AG10803 (cell line): ENCODE measurements at regions not wholly inside any gene's neighbourhood (a gene's known extent, or its start where the extent isn't known, plus 50 kb on each side); places are given as distances from the start of the nearest gene placed in this dataset.

Experiments
- DNase-seq: peaks from one replicate; pipeline ENCODE4 v3.0.0; 2010; ENCODE audit warnings: low read depth
- H3K4me3 ChIP-seq: 2 replicates; pipeline ENCODE4 v1.5.1; 2011; ENCODE audit warnings: mild to moderate bottlenecking, low read length, control low read depth
- CTCF ChIP-seq: conservative IDR thresholded peaks from 2 replicates; pipeline ENCODE4 v1.5.1; 2011; ENCODE audit warnings: mild to moderate bottlenecking, low read length, control low read depth, inconsistent platforms

- no peak for TF ChIP-seq CTCF
- H3K4me3 ChIP-seq = no peak overlapping the region
- no peak for DNase-seq
Measured at GRCh38 chr1:38549191-38549590, 310.4 kb downstream of the RRAGC start.

DNA sequence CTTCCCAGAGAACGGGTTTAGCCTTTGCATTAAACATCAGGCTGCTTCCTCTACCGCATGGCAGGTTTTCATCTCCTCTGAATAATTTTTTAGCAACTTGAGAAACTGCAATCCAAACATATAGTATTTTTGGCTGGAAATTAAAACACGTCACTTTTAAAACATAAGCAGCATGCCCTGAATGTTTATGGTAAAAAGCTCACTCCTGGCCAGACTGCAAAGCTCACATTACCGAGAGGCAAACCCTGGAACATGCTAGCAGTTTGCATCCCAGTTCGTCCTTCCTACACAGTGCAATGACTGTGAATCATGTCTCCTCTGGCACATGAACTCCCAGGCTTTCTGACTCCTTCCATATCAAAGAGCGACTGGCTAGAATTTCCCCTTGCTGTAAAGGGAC, 312.3 kb downstream of the RRAGC start:
- H3K4me3 ChIP-seq = no peak overlapping the region
- TF ChIP-seq CTCF = no peak
- DNase-seq = no peak

DNA sequence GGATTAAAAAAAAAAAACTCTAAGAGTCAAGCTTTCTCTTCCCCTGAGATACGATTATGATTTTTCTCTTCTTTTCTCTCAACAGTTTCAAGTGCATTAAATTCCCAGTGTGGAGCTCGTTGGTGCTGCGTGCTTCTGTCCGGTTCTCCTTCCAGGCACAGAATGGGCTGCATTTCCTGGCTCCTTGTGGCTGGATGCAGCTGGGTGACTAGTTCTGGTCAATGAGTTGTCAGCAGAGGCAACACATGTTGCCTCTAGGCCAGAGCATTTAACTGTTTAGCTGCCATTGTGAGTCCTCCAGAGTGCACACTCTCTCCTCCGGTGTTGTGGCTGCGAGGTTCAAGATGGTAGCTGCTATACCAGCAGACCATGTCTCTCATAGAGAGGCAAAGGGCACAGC, 312.9 kb downstream of the RRAGC start:
- no peak overlapping the region for H3K4me3 ChIP-seq
- TF ChIP-seq CTCF = no peak
- no peak for DNase-seq

GRCh38 chr1:38541223-38541622, 318.3 kb downstream of the RRAGC start:
- DNase-seq = no peak
- no peak for TF ChIP-seq CTCF
- H3K4me3 ChIP-seq = no peak overlapping the region

DNA sequence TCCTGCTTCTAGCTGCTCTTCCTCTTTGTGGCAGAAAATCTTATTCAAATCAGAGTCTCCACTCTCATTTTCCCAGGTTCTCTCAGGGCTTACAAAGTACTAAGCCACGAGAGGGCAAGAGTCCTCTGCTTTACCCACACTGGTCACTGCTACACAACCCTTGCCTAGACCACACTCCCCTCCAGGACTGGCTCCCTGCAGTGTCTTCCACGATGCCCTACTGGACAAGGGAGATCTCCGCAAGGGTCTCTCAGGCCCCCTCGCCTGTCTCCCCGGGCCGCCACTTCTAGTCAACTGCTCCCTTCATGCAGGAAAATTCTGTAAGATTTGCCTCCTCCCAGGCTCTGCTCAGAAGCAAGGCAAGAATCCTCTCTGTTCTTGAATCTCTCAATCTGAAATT, 319.6 kb downstream of the RRAGC start:
- no peak for DNase-seq
- H3K4me3 ChIP-seq = no peak overlapping the region
- no peak for TF ChIP-seq CTCF

GRCh38 chr1:38538834-38539233, 320.7 kb downstream of the RRAGC start:
- TF ChIP-seq CTCF = no peak
- DNase-seq = no peak
- no peak overlapping the region for H3K4me3 ChIP-seq

GRCh38 chr1:38536089-38536488, 323.5 kb downstream of the RRAGC start:
- TF ChIP-seq CTCF = no peak
- DNase-seq = no peak
- H3K4me3 ChIP-seq = no peak overlapping the region
